Thoracic aorta (tissue), 2 donors: ENCODE measurements at regions not wholly inside any gene's neighbourhood (a gene's known extent, or its start where the extent isn't known, plus 50 kb on each side); places are given as distances from the start of the nearest gene placed in this dataset.

Experiments
- ATAC-seq: fragments of 150-250 bp; one replicate; pipeline ENCODE4 v1.8.0; 2017; ENCODE audit warnings: low read depth; ENCODE audit not compliant: insufficient number of reproducible peaks, low FRiP score
- DNase-seq: peaks from one replicate; pipeline ENCODE4 v3.0.0-alpha.2; 2020; ENCODE audit warnings: low spot score
- H3K27ac ChIP-seq, 2 donors: fragments of 200-600 bp; sonication (generic); 1 replicate in 1 of 2; 2 replicates in 1 of 2; pipeline ENCODE4 v1.5.1; 2016; ENCODE audit warnings: mild to moderate bottlenecking in 2 of 2, moderate library complexity in 2 of 2
- H3K27me3 ChIP-seq: fragments of 200-600 bp; sonication (generic); replicated peaks from 2 replicates; pipeline ENCODE4 v1.6.0; 2016; ENCODE audit warnings: mild to moderate bottlenecking; ENCODE audit not compliant: insufficient read depth
- H3K36me3 ChIP-seq: fragments of 200-600 bp; sonication (generic); one replicate; pipeline ENCODE4 v1.5.1; 2016
- H3K4me1 ChIP-seq, 2 donors: fragments of 200-600 bp; sonication (generic); 1 replicate in 1 of 2; 2 replicates in 1 of 2; pipeline versions ENCODE4 v1.5.1 to v1.6.0; 2016; ENCODE audit warnings: low read depth in 2 of 2, mild to moderate bottlenecking in 1 of 2; ENCODE audit not compliant: control insufficient read depth in 1 of 2
- H3K4me3 ChIP-seq: fragments of 200-600 bp; sonication (generic); 2 replicates; pipeline ENCODE4 v1.5.1; 2016; ENCODE audit warnings: mild to moderate bottlenecking
- H3K9me3 ChIP-seq: fragments of 200-600 bp; sonication (generic); 2 replicates; pipeline ENCODE4 v1.5.1; 2016
- CTCF ChIP-seq: fragments of 200-600 bp; sonication (generic); IDR thresholded peaks from one replicate; pipeline ENCODE4 v1.5.1; 2019; ENCODE audit warnings: antibody characterized with exemption

- ATAC-seq: no peak
- Histone ChIP-seq H3K36me3 (no peaks in the 10 kb centered on the region), H3K27me3 (no peaks in the 10 kb centered on the region), H3K4me3 (no peak overlapping the region), H3K27ac (no peak overlapping the region), H3K9me3 (no peaks in the 10 kb centered on the region), H3K4me1 (no peaks in the 10 kb centered on the region)
- no peak for TF ChIP-seq CTCF
- no peak for DNase-seq
These were observed 268.6 kb downstream of the KLF6 start for GRCh38 chr10:3516234-3516922.

- no peaks in the 10 kb centered on the region for H3K4me1 ChIP-seq
- no peaks in the 10 kb centered on the region for H3K36me3 ChIP-seq
- no peak for ATAC-seq
- no peaks in the 10 kb centered on the region for H3K27me3 ChIP-seq
- H3K27ac ChIP-seq: no peak overlapping the region
- TF ChIP-seq CTCF: no peak
- no peak overlapping the region for H3K4me3 ChIP-seq
- no peak for DNase-seq
- H3K9me3 ChIP-seq: no peaks in the 10 kb centered on the region
These were observed 270.3 kb downstream of the KLF6 start for GRCh38 chr10:3514691-3515090.

GRCh38 chr10:3512263-3512662 is 272.7 kb downstream of the KLF6 start:
- no peaks in the 10 kb centered on the region for H3K36me3 ChIP-seq
- H3K27me3 ChIP-seq: no peaks in the 10 kb centered on the region
- no peak for DNase-seq
- ATAC-seq: no peak
- no peaks in the 10 kb centered on the region for H3K4me1 ChIP-seq
- H3K27ac ChIP-seq: no peak overlapping the region
- no peak overlapping the region for H3K4me3 ChIP-seq
- no peaks in the 10 kb centered on the region for H3K9me3 ChIP-seq
- no peak for TF ChIP-seq CTCF

GRCh38 chr10:3511483-3511882 is 273.5 kb downstream of the KLF6 start:
- ATAC-seq: no peak

GRCh38 chr10:3510741-3511140 is 274.3 kb downstream of the KLF6 start:
- H3K27me3 ChIP-seq: no peaks in the 10 kb centered on the region
- H3K36me3 ChIP-seq: no peaks in the 10 kb centered on the region
- no peaks in the 10 kb centered on the region for H3K9me3 ChIP-seq
- DNase-seq (no peak), ATAC-seq (no peak)
- no peak overlapping the region for H3K4me3 ChIP-seq
- no peaks in the 10 kb centered on the region for H3K4me1 ChIP-seq
- TF ChIP-seq CTCF: no peak
- H3K27ac ChIP-seq: no peak overlapping the region

More at GRCh38 chr10:3511483-3511882, 273.5 kb downstream of the KLF6 start:
- TF ChIP-seq CTCF: no peak
- Histone ChIP-seq H3K9me3 (no peaks in the 10 kb centered on the region), H3K4me1 (no peaks in the 10 kb centered on the region), H3K27me3 (no peaks in the 10 kb centered on the region), H3K36me3 (no peaks in the 10 kb centered on the region), H3K4me3 (no peak overlapping the region), H3K27ac (no peak overlapping the region)
- DNase-seq: no peak
